ENCODE measurements at regions not wholly inside any gene's neighbourhood (a gene's known extent, or its start where the extent isn't known, plus 50 kb on each side); places are given as distances from the start of the nearest gene placed in this dataset.
"Not testable (repeated sequence)": the region's sequence is repeated elsewhere in the genome, so short reads cannot be mapped to it uniquely, and the experiment has no call there.

- no peak for DNase-seq
These were observed 295.4 kb upstream of the STXBP5 start for GRCh38 chr6:146908786-146909185.

DNA sequence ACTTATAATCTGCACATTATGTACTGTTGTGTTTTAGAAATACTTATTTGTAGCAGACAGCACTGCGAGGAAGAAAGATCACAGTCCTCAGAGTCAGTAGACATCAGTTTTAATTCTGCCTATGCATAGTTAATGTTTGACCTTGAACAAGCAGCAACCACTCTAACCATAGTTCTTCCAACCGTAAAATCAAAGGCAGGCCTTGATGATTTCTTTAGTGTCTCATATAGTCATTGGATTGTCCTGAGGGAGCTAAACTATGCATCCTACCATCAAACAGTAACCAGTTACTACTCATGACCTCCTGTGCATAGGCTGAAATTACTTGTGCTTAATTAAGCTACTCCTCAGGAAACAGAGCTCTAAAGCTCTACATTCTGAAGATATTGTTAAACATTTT, 294.8 kb upstream of the STXBP5 start:
- no peak for DNase-seq

- DNase-seq = no peak
These were observed 294.3 kb upstream of the STXBP5 start for GRCh38 chr6:146909886-146910285.

- no peak for DNase-seq
These were observed 293.6 kb upstream of the STXBP5 start for GRCh38 chr6:146910611-146911010.

- no peak for DNase-seq
These were observed 292.5 kb upstream of the STXBP5 start for GRCh38 chr6:146911635-146912215.

GRCh38 chr6:146912730-146913685, 291.2 kb upstream of the STXBP5 start:
- no peak for DNase-seq

GRCh38 chr6:146913842-146914488, 290.3 kb upstream of the STXBP5 start:
- DNase-seq = no peak

DNA sequence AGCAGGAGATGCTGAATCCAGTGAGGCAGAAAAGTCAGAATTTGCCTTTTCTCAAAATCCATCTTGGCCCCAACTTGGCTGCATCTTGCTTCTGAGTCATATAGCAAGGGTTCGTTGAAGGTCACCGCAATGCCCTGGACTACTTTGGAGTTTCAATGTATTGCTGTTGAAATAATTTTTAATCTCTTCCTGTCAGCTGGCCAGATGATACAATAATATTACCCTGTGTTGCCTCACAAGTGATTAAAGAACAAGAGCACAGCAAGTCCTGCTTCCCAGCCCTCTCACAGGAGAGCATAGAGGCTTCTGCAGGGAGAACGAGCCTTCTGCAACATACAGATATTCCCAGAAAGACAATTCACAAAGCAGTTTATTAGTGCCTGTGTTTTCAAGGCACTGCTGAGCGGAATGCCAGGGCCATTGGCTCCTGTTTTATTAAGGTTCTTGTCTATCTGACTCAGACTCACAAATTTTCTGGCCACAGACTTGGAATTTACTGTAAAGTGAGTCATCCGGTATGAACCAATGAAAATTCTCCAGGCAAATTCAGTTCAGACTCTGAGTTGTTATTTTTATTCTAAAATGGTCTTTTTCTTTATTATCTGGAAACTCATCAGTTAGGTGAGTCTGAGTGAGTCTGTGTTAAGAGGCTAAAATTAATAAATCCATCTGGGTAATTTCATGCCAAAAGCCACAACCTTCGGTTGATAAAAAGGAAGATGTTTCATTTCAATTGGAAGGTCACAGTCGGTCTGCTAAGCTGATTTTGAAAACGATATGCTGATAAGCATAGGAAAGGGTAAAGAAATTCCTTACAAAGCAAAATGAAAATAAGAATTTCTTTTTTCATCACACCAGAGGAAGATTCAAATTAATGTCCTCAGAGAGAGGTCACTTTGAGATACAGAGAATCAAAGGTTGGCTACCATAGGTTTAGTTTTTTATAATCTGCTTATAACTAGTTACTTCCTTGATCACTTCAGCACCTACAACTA, 289.4 kb upstream of the STXBP5 start:
- DNase-seq = no peak

DNA sequence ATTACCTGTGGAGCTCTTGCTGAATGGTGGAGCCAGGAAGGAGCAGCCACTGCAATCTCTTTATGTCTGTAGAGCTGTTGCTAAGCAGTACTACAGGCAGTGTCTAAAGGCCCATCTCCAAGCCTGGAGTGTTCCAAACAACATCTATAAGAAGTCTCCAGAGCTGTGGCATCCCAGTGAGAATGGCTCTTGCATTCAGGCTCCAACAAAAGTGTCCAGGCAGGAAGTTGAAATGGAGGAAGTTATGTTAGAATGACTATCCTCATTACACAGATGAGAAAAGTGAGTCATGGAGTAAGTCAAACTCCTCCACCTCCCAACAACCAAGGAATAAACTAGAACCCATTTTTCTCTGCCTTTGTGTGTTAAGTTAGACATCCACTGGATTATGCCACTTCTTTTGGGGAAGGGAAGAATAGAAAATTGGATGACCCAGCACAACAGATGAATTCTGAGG, 288.5 kb upstream of the STXBP5 start:
- DNase-seq = no peak

DNA sequence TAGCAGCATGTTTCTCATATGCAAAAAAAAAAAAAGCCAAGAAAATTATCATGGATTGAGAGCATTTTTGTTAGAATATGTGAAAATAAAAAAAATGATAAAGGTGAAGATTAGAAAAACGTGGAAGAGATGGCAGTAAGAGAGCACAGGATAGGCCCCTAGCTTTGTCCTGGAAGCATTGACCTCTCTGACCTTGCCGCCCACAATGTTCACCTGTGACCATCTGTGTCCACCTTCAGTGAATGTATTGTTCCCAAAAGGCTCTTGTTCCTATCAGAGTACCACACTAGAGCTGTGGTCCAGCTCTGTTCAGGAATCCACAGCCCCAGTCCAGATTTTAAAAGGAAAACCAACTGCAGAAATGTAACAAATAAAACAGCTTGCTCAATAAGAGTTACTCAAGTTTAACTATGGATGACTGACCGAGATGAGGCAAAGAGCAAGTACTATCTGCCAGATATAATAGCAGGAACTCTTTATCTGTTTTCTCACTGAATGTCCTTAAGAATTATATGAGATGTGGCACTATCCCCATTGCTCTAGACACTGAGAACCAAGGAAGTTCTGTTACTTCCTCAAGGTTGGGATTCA, 287.7 kb upstream of the STXBP5 start:
- no peak for DNase-seq

DNA sequence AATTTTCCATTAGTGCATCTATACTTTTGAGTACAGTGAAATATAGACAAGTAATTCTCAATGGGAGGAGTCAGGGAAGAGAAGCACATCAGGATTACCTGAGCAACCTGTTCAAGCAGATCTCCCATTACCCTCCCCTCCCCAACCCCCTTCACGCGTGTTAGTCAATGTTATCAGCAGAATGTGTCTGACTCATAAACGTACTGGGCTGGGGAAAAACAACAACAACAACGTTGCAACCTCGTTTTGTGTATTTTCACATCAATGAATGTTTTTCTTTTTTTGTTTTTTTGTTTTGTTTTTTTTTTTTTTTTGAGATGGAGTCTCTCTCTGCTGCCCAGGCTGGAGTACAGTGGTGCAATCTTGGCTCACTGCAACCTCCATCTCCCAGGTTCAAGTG, 287.0 kb upstream of the STXBP5 start:
- DNase-seq = no peak

GRCh38 chr6:146917979-146918378, 286.2 kb upstream of the STXBP5 start:
- no peak for DNase-seq

GRCh38 chr6:146919017-146919416, 285.2 kb upstream of the STXBP5 start:
- no peak for DNase-seq

GRCh38 chr6:146923205-146923833, 280.9 kb upstream of the STXBP5 start:
- no peak for DNase-seq

- no peak for DNase-seq
These were observed 278.4 kb upstream of the STXBP5 start for GRCh38 chr6:146925846-146926245.

DNA sequence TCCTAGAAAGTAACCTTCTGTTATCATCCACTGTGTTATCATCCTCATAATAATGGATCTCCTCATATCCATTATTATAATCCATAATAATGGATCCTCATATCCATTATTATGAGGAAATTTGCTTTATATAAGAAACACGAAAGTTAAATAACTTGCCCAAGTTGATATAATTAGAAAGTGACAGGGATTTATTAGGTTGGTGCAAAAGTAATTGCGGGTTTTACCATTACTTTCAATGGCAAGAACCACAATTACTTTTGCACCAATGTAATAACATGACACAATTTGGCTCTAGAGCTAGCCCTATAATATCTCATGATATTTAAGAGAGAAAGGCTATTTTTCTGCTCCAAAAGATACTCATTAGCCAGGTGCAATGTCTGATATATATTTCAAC, 275.7 kb upstream of the STXBP5 start:
- no peak for DNase-seq

GRCh38 chr6:146931214-146931613, 273.0 kb upstream of the STXBP5 start:
- DNase-seq = no peak

DNA sequence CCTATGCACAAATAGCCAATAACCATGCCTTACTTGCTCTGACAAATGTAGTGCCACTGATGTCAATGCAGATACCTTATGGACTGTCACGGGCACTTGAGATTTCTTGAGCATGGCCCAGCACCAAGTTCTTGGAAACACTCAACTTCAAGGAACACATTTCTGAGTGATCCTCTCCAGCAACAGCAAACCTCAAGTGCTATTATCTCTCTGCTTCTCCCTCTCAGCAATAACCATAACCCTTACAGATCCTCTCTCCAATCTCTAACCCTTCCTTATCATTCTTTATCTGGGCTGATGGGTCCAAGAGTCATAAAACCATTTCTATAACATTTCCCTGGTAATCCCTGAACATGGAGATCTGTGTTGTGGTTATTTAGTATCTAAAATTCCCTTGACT, 266.9 kb upstream of the STXBP5 start:
- DNase-seq = no peak

DNA sequence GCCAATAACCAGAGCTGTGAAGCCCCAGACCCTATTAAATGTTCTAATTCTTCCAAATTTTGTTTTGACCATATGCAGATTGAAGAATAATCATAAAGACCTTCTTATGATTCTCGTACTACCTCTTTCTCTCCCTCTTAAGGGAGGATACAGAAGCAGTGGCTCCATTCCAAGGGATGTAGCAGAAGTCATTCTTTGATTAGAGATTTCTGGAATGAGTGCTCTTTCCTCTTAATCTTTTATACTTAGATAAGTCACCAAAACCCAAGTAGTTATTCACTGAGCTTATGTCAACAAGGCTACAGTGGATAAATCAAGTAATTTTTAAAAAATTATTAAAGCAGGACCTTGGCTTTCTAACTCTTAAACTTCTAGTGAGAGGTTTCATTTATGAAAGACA, 266.0 kb upstream of the STXBP5 start:
- no peak for DNase-seq

GRCh38 chr6:146939456-146939855, 264.8 kb upstream of the STXBP5 start:
- not testable (repeated sequence) for DNase-seq

DNA sequence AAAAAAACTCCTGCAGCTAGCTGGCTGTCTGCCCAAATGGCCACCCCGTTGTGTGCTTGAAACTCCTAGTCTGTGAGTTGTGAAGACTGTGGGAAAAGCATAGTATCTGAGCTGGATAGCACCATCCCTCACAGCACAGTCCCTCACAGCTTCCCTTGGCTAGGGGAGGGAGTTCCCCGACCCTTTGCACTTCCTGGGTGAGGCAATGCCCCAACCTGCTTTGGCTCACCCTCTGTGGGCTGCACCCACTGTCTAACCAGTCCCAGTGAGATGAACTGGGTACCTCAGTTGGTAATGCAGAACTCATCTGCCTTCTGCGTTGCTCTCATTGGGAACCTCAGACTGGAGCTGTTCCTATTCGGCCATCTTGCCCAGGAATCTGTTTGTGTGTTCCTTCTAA, 260.6 kb upstream of the STXBP5 start:
- DNase-seq = no peak

DNA sequence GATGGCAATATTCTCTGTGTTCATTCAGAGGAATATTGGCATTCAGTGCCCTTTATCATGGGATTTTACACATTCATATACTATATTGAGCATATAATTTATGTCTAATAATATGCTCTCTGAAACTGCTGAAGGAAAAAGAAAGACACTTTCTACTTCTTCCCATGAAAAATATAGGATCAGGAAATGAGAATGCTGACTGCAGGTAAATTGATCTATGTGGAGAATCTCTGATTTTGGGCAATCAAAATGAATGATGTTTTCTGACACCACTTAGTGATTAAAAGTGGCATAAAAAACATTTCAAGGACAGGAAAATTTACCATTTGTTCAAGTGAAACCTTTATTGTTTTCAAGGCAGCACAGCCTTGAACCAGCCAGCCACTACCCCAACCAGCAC, 260.1 kb upstream of the STXBP5 start:
- no peak for DNase-seq

All from NCI-H1417 treated with DMSO at 0.1 percent for 48 hours (cell line).